NB4 (cell line): ENCODE measurements at regions not wholly inside any gene's neighbourhood (a gene's known extent, or its start where the extent isn't known, plus 50 kb on each side); places are given as distances from the start of the nearest gene placed in this dataset.

Experiments used
- DNase-seq: peaks from one replicate; pipeline ENCODE4 v3.0.0; 2010; ENCODE audit warnings: low read depth
- H3K4me3 ChIP-seq: one replicate; pipeline ENCODE4 v1.5.1; 2011; ENCODE audit warnings: mild to moderate bottlenecking, low read depth, low read length, moderate library complexity
- MYC ChIP-seq: IDR thresholded peaks from 2 replicates; pipeline ENCODE4 v1.6.1; 2011; ENCODE audit warnings: low read depth, low read length
- POLR2A ChIP-seq: IDR thresholded peaks from 2 replicates; pipeline ENCODE4 v1.6.1; 2011; ENCODE audit warnings: mild to moderate bottlenecking; ENCODE audit not compliant: insufficient read length; ENCODE audit errors: extremely low read depth
- TF ChIP-seq, protein P1 (sequence below): IDR thresholded peaks from 2 replicates; pipeline ENCODE4 v1.6.1; 2011; ENCODE audit warnings: low read depth, low read length
- TF ChIP-seq, protein P2 (sequence below): IDR thresholded peaks from one replicate; pipeline ENCODE4 v1.5.1; 2012; ENCODE audit warnings: low read depth, low read length

DNA sequence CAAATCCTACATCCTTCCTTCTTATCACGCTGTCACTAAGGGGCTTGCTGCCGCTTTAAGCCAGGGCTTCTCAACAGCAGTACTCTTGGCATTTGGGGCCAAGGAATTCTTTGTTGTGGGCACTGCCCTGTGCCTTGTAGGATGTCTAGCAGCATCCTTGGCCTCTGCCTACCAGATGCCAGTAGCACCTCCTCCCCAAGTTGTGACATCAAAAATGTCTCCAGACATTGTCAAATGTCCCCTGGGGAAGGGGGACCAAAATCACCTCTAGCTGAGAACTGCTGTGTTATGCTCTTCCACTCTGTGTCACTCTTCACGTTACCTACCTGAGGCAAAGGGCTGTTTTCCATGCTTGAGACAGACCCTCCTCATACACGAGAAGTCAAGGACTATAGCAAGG is 400.3 kb upstream of the POU3F1 start:
- no peak overlapping the region for H3K4me3 ChIP-seq
- TF ChIP-seq, protein P1, sequence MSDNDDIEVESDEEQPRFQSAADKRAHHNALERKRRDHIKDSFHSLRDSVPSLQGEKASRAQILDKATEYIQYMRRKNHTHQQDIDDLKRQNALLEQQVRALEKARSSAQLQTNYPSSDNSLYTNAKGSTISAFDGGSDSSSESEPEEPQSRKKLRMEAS, result no peak
- TF ChIP-seq POLR2A, result no peak
- no peak for TF ChIP-seq MYC
- TF ChIP-seq, protein P2, sequence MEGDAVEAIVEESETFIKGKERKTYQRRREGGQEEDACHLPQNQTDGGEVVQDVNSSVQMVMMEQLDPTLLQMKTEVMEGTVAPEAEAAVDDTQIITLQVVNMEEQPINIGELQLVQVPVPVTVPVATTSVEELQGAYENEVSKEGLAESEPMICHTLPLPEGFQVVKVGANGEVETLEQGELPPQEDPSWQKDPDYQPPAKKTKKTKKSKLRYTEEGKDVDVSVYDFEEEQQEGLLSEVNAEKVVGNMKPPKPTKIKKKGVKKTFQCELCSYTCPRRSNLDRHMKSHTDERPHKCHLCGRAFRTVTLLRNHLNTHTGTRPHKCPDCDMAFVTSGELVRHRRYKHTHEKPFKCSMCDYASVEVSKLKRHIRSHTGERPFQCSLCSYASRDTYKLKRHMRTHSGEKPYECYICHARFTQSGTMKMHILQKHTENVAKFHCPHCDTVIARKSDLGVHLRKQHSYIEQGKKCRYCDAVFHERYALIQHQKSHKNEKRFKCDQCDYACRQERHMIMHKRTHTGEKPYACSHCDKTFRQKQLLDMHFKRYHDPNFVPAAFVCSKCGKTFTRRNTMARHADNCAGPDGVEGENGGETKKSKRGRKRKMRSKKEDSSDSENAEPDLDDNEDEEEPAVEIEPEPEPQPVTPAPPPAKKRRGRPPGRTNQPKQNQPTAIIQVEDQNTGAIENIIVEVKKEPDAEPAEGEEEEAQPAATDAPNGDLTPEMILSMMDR, result no peak
- no peak for DNase-seq

DNA sequence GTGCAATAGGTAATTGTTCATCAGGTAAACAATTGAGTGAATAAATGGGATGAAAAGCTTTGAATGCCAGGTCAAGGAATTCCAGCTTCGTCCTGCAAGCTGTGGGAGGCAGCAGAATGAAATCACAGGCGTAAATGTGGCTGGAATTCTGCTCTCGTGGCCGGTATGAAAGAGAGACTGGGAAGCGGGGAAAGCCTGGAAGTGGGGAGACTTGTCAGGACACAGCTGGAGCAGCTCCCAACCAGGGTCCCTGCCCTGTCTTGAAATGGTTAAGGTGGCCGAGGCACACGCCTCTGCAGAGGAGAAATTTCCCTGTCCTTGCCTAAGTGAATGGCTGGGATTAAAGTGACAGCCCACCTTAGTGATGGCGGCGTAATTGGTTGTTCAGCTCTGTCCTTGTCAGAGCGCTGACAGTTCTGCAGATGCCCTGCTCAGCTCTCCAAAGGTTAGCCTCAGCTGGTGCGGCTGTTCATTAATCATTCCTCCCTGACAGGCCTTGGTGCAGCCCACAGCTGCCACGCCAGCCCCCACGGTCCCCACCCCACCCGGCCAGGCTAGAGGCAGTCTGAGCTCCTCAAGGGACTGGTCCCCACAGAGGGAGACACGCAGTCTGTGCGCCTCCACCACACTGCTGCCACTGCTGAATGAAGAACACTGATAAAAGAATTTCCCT is 398.3 kb upstream of the POU3F1 start:
- H3K4me3 ChIP-seq, result no peak overlapping the region
- TF ChIP-seq, protein P2, result no peak
- TF ChIP-seq POLR2A, result no peak
- TF ChIP-seq MYC, result no peak
- TF ChIP-seq, protein P1, result no peak
- DNase-seq, result no peak

DNA sequence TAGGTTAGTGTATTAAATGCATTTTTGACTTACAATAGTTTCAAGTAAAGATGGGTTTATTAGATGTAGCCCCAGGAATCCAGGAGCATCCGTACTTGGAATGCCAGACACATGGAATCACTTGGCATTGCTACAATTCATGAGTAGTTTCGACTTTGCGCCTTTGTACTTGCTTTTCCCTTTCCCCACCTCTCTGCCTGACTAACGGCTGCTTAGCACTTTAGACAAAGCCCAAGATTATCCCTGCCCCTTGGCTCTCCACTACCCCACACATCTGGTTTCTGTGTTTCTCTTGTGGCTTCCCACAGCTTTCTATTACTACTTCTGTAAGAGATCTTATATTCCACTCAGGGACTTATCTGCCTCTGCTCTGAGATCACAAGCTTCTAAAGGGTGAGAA is 397.7 kb upstream of the POU3F1 start:
- no peak for DNase-seq
- TF ChIP-seq, protein P2, result no peak
- TF ChIP-seq MYC (no peak), POLR2A (no peak)
- TF ChIP-seq, protein P1, result no peak
- no peak overlapping the region for H3K4me3 ChIP-seq

DNA sequence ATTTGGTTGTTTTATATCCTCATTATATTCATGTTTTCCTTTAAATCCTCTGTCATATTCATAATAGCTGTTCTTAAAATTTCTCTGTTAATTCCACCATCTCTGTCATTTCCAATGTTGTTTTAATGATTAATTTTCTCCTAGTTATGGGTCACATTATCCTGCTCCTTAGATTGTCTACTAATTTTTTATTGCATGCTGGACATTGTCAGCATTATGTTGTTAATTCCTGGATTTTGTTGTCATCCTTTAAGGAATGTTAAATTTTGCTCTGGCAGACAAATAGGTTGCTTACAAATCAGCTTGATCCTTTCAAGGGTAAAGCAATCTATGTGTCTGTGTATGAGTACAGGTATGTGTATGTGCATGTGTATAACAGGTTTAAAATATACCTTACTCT is 393.8 kb upstream of the POU3F1 start:
- TF ChIP-seq, protein P2, result no peak
- TF ChIP-seq, protein P1, result no peak
- TF ChIP-seq MYC, result no peak
- no peak for TF ChIP-seq POLR2A
- DNase-seq, result no peak
- H3K4me3 ChIP-seq, result no peak overlapping the region

DNA sequence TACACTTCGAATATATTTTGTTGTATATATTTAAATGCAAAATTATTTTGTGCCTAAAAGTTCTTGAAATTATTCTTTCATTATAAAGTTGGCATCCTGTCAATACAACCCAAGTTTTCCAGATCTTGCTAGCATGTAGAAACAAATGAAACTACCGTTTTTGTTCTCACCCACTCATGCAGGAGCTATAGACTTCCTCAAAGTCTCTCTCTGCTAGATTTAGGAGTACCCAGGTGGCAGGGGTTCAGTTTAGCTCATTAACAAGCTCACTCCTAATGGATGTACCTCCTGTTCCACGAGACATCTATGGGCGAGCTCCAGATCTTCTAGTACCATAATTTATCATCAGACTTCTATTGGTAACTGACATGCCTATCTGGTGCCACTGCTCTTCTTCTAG is 390.2 kb upstream of the POU3F1 start:
- no peak for TF ChIP-seq POLR2A
- TF ChIP-seq, protein P1, result no peak
- TF ChIP-seq, protein P2, result no peak
- no peak for TF ChIP-seq MYC
- DNase-seq, result no peak
- no peak overlapping the region for H3K4me3 ChIP-seq

DNA sequence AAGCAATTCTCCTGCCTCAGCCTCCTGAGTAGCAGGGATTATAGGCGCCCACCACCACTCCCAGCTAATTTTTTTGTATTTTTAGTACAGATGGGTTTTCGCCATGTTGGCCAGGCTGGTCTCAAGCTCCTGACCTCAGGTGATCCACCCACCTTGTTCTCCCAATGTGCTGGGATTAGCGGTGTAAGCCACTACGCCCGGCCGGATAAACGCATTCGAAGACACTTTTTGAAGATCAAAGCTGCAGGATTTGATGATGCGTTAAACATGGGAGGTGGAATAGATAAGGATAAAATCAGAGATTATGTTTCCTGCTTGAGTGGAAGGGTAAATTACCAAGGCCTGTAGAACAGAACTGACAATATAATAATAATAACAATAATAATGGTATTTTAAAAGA is 389.4 kb upstream of the POU3F1 start:
- no peak overlapping the region for H3K4me3 ChIP-seq
- DNase-seq, result no peak
- TF ChIP-seq, protein P1, result no peak
- TF ChIP-seq POLR2A (no peak), MYC (no peak)
- TF ChIP-seq, protein P2, result no peak
